Activated CD8-positive, alpha-beta memory T cell treated with anti-CD3 and anti-CD28 coated beads for 36 hours (primary cell): ENCODE measurements at regions not wholly inside any gene's neighbourhood (a gene's known extent, or its start where the extent isn't known, plus 50 kb on each side); places are given as distances from the start of the nearest gene placed in this dataset.

Experiments
- CTCF ChIA-PET: fragments of 350-600 bp; sonication (Branson Sonifier 250); formaldehyde crosslinking; loops from one replicate; lab custom pipeline; 2021; ENCODE audit warnings: antibody characterized with exemption; lab: Charles Lee
- POLR2A ChIA-PET: fragments of 350-600 bp; sonication (Branson Sonifier 250); formaldehyde crosslinking; loops from one replicate; lab custom pipeline; 2021; ENCODE audit warnings: antibody characterized with exemption; lab: Charles Lee

DNA sequence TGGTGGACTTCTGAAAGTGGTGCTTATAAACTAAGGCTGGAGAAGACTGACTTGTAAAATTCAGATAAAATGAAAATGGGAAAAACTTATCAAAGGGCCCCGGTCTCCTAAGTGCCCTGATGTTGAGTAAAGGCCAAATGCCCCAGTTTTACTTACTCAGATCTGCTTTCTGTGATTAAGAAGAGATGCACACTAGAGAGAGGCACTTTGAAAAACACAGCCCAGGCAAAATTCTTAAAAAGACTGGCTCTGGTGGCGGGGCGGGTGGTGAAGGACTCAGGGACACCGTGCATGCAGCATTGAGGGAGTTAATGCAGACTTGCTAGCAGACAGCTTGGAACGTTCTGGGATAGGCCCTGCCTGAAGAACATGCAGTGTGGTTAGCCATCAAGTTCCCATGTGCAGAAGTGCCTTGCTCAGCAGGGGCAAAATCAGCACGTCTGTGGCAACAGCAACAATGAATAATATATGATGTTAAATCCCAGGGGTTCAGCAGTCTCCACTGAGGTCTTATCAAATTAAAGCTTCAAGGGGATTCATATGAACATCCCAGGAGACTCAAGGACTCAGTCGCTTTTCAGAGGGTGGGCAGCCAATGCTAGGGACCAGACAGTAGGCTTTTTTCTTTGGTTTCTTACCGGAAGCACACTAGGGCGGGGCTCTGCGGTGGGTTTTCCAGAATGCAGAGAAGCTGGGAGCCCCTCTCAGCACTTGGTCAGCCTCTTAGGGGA is 105.0 kb downstream of the DAD1 start:
- POLR2A ChIA-PET: interaction anchor here (0.7 kb wide), 1 partner anchor 72 kb away, joined by 3 read pairs; no protein-coding TSS in a partner anchor
- CTCF ChIA-PET: no interaction called here

DNA sequence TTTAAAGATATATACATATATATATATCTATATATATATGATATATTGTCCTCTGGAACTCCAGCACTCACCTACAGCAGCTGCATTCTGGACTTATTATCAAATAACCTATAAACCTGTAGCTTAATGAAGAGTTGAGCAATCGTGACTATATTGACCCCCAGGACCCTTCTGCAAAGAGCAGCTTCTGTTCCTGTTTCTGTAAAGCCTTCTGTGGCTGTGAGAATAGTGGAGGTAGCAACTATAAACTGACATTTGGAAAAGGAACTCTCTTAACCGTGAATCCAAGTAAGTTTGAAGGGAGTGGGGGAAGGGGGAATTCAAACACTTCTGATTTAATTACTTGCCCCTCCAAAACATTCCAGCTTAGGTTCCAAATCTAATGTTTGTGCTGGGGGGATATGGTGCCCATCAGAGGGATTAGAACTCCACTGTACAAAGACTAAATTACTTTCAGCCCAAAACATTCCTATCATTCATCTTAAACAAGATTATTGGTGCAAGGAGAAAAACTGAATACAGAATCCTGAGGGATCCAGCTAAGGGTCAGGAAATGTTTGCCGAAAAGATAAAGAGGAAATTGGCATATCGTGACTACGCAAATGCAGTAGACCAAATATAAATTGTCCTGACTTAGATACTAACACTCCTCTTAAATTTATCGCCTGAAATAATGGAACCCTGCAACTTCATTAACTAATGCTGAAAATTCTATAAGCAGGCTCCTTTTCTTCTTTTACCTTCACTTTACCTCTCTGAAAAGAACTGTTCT is 106.1 kb downstream of the DAD1 start:
- POLR2A ChIA-PET: interaction anchor here (0.6 kb wide), 1 partner anchor 31 kb away, joined by 10 read pairs; no protein-coding TSS in a partner anchor
- CTCF ChIA-PET: no interaction called here

- ChIA-PET CTCF (no interaction called here), POLR2A (no interaction called here)
These were observed 106.8 kb downstream of the DAD1 start for GRCh38 chr14:22482085-22482694.

DNA sequence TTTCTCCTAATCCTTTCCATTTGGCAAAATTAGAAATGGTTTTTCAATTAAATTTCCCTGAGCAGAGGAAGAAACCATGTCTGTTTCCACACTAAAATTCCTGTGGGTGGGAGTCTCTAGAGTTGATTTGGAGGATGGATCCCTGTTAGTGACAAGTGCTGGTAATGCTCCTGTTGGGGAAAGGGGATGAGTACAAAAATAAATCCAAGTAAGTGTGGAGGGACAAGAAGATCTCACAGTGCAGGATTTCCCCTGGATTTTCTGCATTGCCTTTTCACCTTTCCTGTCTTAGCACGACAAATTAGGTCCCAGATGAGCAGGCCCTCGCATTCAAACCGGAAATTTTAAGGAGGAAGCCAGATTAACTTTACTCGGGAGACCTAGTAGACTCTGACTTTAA is 107.5 kb downstream of the DAD1 start:
- POLR2A ChIA-PET: no interaction called here
- CTCF ChIA-PET: no interaction called here

GRCh38 chr14:22479776-22480464 is 109.1 kb downstream of the DAD1 start:
- ChIA-PET POLR2A (no interaction called here), CTCF (no interaction called here)

- ChIA-PET CTCF (no interaction called here), POLR2A (no interaction called here)
These were observed 109.9 kb downstream of the DAD1 start for GRCh38 chr14:22479132-22479531.

DNA sequence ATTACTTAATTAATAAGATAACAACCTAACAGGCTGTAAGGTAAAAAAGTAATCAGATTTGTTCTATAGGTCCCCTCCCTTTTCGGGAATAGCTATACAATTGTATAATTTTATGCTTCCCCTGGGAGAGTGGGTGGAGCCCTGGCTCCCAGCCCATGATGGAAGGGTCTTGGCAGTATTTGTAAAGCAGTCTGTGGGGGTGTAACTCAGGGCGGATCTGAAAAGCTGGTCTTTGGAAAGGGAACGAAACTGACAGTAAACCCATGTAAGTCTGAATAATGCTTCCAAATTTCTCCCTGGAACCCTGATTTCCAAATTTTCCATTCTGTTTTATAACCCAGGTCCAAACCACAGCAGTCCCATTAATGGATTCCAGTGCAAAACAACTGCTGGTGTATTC is 110.4 kb downstream of the DAD1 start:
- CTCF ChIA-PET: no interaction called here
- POLR2A ChIA-PET: no interaction called here

GRCh38 chr14:22478247-22478646 is 110.8 kb downstream of the DAD1 start:
- ChIA-PET CTCF (no interaction called here), POLR2A (no interaction called here)

GRCh38 chr14:22477569-22478194 is 111.3 kb downstream of the DAD1 start:
- ChIA-PET CTCF (no interaction called here), POLR2A (no interaction called here)

DNA sequence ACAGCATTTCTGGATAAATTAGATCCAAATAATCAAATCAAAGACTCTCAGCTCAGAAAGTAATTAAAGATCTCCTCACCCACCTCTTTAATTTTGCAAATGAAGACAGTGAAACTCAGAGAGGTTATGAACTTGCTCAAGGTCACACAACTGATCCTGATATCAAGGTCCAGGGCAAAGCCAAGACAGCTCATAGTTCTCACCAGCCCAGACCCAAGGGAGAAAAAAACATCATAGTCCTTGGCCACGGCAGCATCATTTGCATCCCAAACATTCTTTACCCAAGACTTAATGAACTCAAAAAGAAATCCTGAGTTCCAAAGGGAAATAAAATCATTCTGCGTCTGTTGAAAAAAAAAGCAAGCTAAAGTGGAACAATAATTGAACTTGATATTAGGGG is 112.1 kb downstream of the DAD1 start:
- CTCF ChIA-PET: no interaction called here
- POLR2A ChIA-PET: no interaction called here

DNA sequence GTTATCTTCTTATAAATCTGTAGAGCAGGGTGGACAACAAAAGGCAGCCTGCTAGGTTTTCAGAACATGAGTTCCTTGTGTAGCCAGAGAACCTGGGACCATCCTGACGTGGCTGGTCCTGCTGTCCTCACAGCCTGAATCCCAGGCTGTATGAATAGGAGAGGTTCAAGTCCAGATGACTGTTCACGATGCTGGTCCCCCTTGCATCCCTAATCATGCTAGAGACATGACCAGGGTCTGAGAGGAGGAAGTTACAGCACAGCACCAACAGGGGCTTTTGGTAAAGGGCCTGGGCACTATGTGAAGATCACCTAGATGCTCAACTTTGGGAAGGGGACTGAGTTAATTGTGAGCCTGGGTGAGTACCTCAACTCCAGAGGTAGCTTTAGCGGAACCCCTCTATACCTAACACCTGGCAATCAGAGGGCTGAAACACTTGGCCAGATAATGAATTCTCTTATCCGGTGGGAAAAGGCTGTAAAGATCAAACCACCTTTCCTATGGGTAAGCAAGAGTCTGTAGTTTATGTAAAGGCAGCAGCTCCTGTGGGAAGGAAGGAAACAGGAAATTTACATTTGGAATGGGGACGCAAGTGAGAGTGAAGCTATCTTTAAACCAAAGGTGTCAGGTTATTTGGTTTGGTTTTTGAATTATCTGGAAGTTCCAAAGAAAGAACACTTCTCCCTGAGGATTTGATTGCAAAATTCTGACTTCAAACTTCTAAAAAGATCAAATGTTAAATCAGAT is 112.8 kb downstream of the DAD1 start:
- CTCF ChIA-PET: no interaction called here
- POLR2A ChIA-PET: no interaction called here

DNA sequence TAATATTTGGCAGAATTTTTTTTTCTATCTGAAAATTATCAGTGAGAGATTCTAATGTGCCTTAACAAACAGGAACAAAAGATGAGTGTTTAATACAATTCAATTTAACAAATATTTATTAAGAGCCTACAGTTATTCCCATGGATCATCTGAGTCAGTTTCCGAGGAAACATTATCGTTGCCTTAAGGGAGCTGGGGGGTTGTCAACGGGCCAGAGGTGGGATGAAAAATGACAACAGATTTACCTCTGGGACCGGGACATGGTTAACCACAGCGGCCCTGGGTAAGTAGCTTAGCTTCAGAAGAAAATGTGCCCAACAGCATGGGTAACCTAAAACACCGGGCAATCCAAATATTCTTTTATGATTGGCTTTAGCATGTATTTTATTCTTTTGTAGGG is 113.6 kb downstream of the DAD1 start:
- POLR2A ChIA-PET: no interaction called here
- CTCF ChIA-PET: no interaction called here

GRCh38 chr14:22474730-22475351 is 114.2 kb downstream of the DAD1 start:
- ChIA-PET CTCF (no interaction called here), POLR2A (no interaction called here)

- POLR2A ChIA-PET: no interaction called here
- CTCF ChIA-PET: no interaction called here
These were observed 115.8 kb downstream of the DAD1 start for GRCh38 chr14:22472935-22473854.

DNA sequence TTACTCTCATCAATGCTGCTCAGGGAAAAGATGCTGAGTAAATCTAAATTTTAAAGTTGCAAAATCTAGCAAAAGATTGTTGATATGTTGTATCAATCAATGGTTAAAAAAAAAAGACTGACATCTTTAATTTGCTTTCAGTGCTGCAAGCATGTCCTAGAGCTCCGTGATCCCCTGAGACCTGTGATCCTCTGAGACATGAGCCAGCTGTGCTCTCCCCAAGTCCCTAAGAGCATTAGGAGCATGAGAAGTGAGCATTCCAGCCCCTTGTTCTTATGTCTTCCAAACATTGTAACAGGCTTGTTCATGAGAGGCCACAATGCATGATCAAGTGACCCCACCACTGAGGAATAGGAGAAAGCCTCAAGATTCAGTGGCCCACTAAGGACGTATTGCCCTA is 116.6 kb downstream of the DAD1 start:
- ChIA-PET POLR2A (no interaction called here), CTCF (no interaction called here)

DNA sequence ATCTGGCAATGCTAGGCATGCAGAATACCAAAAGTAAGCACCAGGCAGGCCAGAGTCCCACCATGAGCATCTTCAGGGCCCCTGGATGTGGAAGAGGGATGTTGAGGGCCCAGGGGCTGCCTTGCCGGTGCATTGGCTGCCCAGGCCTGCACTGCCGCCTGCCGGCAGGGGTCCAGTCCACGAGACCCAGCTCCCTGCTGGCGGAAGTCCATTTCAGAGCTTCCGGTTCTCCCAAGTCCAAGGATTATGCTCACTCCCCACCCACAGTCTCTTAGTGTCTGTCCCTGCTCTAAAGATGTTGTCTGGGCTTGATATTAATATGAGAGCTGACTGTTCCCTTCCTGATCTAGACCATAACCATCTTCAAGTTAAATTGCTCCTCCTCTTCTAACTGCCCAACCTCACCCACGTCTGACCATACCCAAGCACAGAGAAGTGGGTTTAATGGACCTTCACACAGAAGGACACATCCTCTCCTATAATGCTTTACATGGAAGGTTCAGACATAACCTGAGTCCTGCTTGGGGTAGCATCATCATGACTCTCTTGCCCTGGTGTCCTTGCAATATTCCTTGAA is 117.4 kb downstream of the DAD1 start:
- ChIA-PET POLR2A (no interaction called here), CTCF (no interaction called here)
